ENCODE measurements at regions not wholly inside any gene's neighbourhood (a gene's known extent, or its start where the extent isn't known, plus 50 kb on each side); places are given as distances from the start of the nearest gene placed in this dataset.

GRCh38 chr11:134612140-134613030, 200.3 kb upstream of the B3GAT1 start:
- TF ChIP-seq POLR2A (IDR thresholded peaks at IDR 0.05) = no peak
- no peak for TF ChIP-seq CTCF (IDR thresholded peaks at IDR 0.05)
- TF ChIP-seq POLR2AphosphoS5 (IDR thresholded peaks at IDR 0.05) = no peak

Measured in prostate gland (tissue), 2 donors.